ENCODE measurements at regions not wholly inside any gene's neighbourhood (a gene's known extent, or its start where the extent isn't known, plus 50 kb on each side); places are given as distances from the start of the nearest gene placed in this dataset.

DNA sequence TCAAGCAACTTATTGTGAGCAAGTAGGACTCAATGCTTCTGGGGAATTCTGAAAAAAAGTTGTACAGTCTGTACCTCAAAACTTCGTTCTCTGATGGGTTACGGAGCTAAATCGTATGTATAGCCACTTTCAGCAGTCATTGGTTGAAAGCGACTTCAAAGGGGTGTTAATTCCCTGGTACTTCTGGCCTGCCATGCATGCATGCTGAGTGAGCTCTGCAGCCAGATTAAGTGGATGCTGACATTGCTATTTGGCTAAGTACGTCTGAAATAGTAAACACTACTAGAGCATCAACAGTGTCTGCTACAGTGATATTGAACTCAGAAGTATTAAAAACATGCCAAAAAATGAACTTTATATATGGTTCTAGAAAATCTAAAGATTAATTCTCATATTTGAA, 1183.1 kb upstream of the PCDH20 start:
- Histone ChIP-seq H3K36me3 (ENCODE audit: insufficient read depth, low read depth, low read length) (no peaks in the 10 kb centered on the region), H3K4me3 (ENCODE audit: low read length) (no peak overlapping the region), H3K4me1 (ENCODE audit: insufficient read depth, low read length) (no peaks in the 10 kb centered on the region), H3K27ac (ENCODE audit: low read length) (no peak overlapping the region), H3K9me3 (ENCODE audit: insufficient read depth, low read depth, low read length) (no peaks in the 10 kb centered on the region), H3K9ac (ENCODE audit: low read depth, low read length) (no peak overlapping the region), H3K27me3 (ENCODE audit: insufficient read depth, low read length) (no peaks in the 10 kb centered on the region)

DNA sequence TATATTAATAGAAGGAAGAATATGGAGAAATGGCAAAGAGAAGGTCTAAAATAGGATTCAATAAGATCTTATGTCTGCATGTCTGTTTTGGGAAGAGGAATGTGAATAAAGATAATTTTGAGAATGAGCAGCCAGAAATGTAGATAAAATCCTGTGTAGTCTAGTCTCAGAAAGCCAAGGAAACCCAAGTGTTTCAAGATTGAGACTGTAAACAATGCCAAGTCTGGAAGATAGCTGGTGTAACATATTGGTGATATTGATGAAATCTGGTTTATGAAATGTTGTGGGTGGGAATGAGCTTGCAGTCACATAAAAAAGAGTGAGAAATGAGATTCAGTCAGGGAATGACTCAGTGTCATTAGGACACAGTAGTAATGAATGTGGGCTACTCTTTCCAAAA, 1180.3 kb upstream of the PCDH20 start:
- H3K9me3 ChIP-seq (ENCODE audit: insufficient read depth, low read depth, low read length): no peaks in the 10 kb centered on the region
- H3K27me3 ChIP-seq (ENCODE audit: insufficient read depth, low read length): no peaks in the 10 kb centered on the region
- no peaks in the 10 kb centered on the region for H3K36me3 ChIP-seq (ENCODE audit: insufficient read depth, low read depth, low read length)
- H3K4me3 ChIP-seq (ENCODE audit: low read length): no peak overlapping the region
- H3K9ac ChIP-seq (ENCODE audit: low read depth, low read length): no peak overlapping the region
- no peak overlapping the region for H3K27ac ChIP-seq (ENCODE audit: low read length)
- H3K4me1 ChIP-seq (ENCODE audit: insufficient read depth, low read length): no peaks in the 10 kb centered on the region

- Histone ChIP-seq H3K27ac (ENCODE audit: low read length) (no peak overlapping the region), H3K4me3 (ENCODE audit: low read length) (no peak overlapping the region), H3K4me1 (ENCODE audit: insufficient read depth, low read length) (no peaks in the 10 kb centered on the region), H3K36me3 (ENCODE audit: insufficient read depth, low read depth, low read length) (no peaks in the 10 kb centered on the region), H3K27me3 (ENCODE audit: insufficient read depth, low read length) (no peaks in the 10 kb centered on the region), H3K9me3 (ENCODE audit: insufficient read depth, low read depth, low read length) (no peaks in the 10 kb centered on the region), H3K9ac (ENCODE audit: low read depth, low read length) (no peak overlapping the region)
These were observed 1178.2 kb upstream of the PCDH20 start for GRCh38 chr13:62593804-62594203.

DNA sequence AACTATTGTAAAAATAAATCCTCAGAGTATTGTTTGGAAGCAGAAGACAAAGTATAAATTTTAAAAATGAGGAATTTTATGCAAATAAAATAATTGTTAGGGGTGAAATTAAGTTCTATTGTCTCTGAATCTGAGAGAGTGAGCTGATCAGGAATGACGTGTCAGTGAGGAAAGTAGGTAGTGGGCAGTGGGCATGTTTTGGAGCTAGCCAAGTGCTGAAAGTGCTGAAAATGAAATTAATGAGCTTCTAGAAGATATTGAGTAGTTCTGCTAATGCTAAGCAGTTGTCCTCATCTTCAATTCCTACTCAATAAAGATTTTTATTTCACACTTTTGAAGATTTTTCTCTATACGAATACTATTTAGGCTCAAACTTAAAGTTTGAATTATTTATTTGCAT, 1167.8 kb upstream of the PCDH20 start:
- Histone ChIP-seq H3K27ac (ENCODE audit: low read length) (no peak overlapping the region), H3K4me3 (ENCODE audit: low read length) (no peak overlapping the region), H3K9me3 (ENCODE audit: insufficient read depth, low read depth, low read length) (no peaks in the 10 kb centered on the region), H3K4me1 (ENCODE audit: insufficient read depth, low read length) (no peaks in the 10 kb centered on the region), H3K36me3 (ENCODE audit: insufficient read depth, low read depth, low read length) (no peaks in the 10 kb centered on the region), H3K27me3 (ENCODE audit: insufficient read depth, low read length) (no peaks in the 10 kb centered on the region), H3K9ac (ENCODE audit: low read depth, low read length) (no peak overlapping the region)

GRCh38 chr13:62578402-62578801, 1162.8 kb upstream of the PCDH20 start:
- H3K4me3 ChIP-seq (ENCODE audit: low read length): no peak overlapping the region
- no peaks in the 10 kb centered on the region for H3K4me1 ChIP-seq (ENCODE audit: insufficient read depth, low read length)
- H3K36me3 ChIP-seq (ENCODE audit: insufficient read depth, low read depth, low read length): no peaks in the 10 kb centered on the region
- no peaks in the 10 kb centered on the region for H3K27me3 ChIP-seq (ENCODE audit: insufficient read depth, low read length)
- no peak overlapping the region for H3K9ac ChIP-seq (ENCODE audit: low read depth, low read length)
- no peaks in the 10 kb centered on the region for H3K9me3 ChIP-seq (ENCODE audit: insufficient read depth, low read depth, low read length)
- no peak overlapping the region for H3K27ac ChIP-seq (ENCODE audit: low read length)

GRCh38 chr13:62564770-62565169, 1149.1 kb upstream of the PCDH20 start:
- Histone ChIP-seq H3K9me3 (ENCODE audit: insufficient read depth, low read depth, low read length) (no peaks in the 10 kb centered on the region), H3K4me1 (ENCODE audit: insufficient read depth, low read length) (no peaks in the 10 kb centered on the region), H3K36me3 (ENCODE audit: insufficient read depth, low read depth, low read length) (no peaks in the 10 kb centered on the region), H3K4me3 (ENCODE audit: low read length) (no peak overlapping the region), H3K27ac (ENCODE audit: low read length) (no peak overlapping the region), H3K27me3 (ENCODE audit: insufficient read depth, low read length) (no peaks in the 10 kb centered on the region), H3K9ac (ENCODE audit: low read depth, low read length) (no peak overlapping the region)

- Histone ChIP-seq H3K4me1 (ENCODE audit: insufficient read depth, low read length) (no peaks in the 10 kb centered on the region), H3K27me3 (ENCODE audit: insufficient read depth, low read length) (no peaks in the 10 kb centered on the region), H3K36me3 (ENCODE audit: insufficient read depth, low read depth, low read length) (no peaks in the 10 kb centered on the region), H3K9me3 (ENCODE audit: insufficient read depth, low read depth, low read length) (no peaks in the 10 kb centered on the region), H3K4me3 (ENCODE audit: low read length) (no peak overlapping the region), H3K27ac (ENCODE audit: low read length) (no peak overlapping the region), H3K9ac (ENCODE audit: low read depth, low read length) (no peak overlapping the region)
These were observed 1147.6 kb upstream of the PCDH20 start for GRCh38 chr13:62563251-62563650.

DNA sequence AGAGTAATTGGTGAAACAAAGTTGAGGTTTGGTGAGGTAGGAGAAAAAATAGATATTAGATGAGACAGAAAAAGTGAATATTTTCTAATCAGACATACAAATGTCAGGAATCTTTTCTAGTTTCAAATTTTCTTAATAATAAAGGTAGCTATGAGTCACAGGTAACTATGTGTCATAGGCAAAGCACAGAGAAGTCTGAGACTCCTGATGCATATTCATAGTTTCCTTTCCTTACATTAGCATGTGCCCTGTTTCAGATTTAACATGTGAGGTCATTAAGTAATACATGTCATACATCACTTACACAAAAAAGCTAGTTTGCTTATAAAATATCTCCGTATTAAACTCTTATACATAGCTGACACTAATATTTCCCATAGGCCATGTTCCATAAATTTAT, 1141.3 kb upstream of the PCDH20 start:
- no peak overlapping the region for H3K27ac ChIP-seq (ENCODE audit: low read length)
- H3K27me3 ChIP-seq (ENCODE audit: insufficient read depth, low read length): no peaks in the 10 kb centered on the region
- H3K9ac ChIP-seq (ENCODE audit: low read depth, low read length): no peak overlapping the region
- no peaks in the 10 kb centered on the region; the same call in 1 of the 2 replicates for H3K9me3 ChIP-seq (ENCODE audit: insufficient read depth, low read depth, low read length)
- no peak overlapping the region for H3K4me3 ChIP-seq (ENCODE audit: low read length)
- H3K36me3 ChIP-seq (ENCODE audit: insufficient read depth, low read depth, low read length): no peaks in the 10 kb centered on the region
- H3K4me1 ChIP-seq (ENCODE audit: insufficient read depth, low read length): no peaks in the 10 kb centered on the region

DNA sequence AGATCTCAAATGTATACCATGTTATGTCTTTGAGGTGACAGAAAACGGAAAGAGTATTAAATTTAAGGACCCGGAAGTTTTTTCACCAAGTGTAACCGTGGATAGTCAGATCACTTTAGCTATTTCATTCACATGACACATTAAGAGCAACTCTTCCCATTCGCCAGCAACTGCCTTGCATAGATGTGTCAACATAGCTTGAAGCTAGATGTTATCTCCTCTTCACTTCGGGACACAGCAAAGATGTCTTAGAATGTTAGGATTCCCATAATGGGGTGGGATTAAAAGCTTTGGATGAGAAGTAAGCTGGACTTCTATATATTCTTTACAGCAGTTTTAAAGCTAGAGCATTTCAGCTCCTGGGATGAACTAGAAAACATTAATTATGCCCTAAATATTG, 1135.9 kb upstream of the PCDH20 start:
- Histone ChIP-seq H3K9me3 (ENCODE audit: insufficient read depth, low read depth, low read length) (no peaks in the 10 kb centered on the region; the same call in 1 of the 2 replicates), H3K4me3 (ENCODE audit: low read length) (no peak overlapping the region), H3K9ac (ENCODE audit: low read depth, low read length) (no peak overlapping the region), H3K27me3 (ENCODE audit: insufficient read depth, low read length) (no peaks in the 10 kb centered on the region), H3K4me1 (ENCODE audit: insufficient read depth, low read length) (no peaks in the 10 kb centered on the region), H3K27ac (ENCODE audit: low read length) (no peak overlapping the region), H3K36me3 (ENCODE audit: insufficient read depth, low read depth, low read length) (no peaks in the 10 kb centered on the region)

DNA sequence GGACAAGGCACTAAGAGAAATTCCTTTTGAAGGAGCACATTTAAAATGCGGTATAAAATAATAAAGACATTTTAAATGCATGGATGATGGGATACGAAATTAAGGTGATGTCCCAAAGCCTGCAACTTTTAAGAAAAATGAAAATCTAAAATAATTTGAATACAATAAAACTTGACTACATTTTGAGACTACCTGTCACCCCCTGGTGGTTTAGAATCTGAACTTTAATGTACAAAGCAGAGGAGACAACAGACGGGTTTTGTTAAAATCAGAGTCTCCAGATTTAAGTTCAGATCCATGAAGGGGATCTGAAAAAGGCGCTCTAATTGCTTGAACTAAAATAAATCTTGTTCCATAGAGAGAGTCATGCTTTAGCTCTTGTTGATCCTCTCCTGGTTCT, 1129.3 kb upstream of the PCDH20 start:
- Histone ChIP-seq H3K27me3 (ENCODE audit: insufficient read depth, low read length) (no peaks in the 10 kb centered on the region), H3K36me3 (ENCODE audit: insufficient read depth, low read depth, low read length) (no peaks in the 10 kb centered on the region)

DNA sequence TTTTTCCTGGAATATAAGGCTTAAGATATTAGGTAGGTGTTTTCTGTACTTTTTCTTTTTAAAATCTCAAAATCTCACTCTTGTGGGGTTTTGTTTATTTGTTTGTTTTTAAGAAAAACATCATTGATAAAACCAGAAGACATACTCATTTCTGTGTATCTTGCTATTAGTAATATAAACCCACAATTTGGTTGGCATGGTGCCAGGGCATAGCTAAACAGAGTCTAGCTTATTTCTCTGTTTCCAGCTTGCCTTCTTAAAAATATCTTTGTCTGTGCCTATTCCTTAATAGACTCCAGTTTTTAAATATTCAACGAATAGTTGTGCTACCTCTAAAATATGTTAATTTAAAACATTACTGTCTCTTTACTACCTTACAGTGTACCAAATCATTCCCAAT, 1121.9 kb upstream of the PCDH20 start:
- H3K9ac ChIP-seq (ENCODE audit: low read depth, low read length): no peak overlapping the region
- H3K9me3 ChIP-seq (ENCODE audit: insufficient read depth, low read depth, low read length): no peaks in the 10 kb centered on the region
- no peaks in the 10 kb centered on the region for H3K27me3 ChIP-seq (ENCODE audit: insufficient read depth, low read length)
- no peak overlapping the region for H3K27ac ChIP-seq (ENCODE audit: low read length)
- H3K36me3 ChIP-seq (ENCODE audit: insufficient read depth, low read depth, low read length): no peaks in the 10 kb centered on the region
- H3K4me1 ChIP-seq (ENCODE audit: insufficient read depth, low read length): no peaks in the 10 kb centered on the region
- no peak overlapping the region for H3K4me3 ChIP-seq (ENCODE audit: low read length)

More for the DNA sequence above, 1129.3 kb upstream of the PCDH20 start:
- Histone ChIP-seq H3K9ac (ENCODE audit: low read depth, low read length) (no peak overlapping the region), H3K4me1 (ENCODE audit: insufficient read depth, low read length) (no peaks in the 10 kb centered on the region), H3K9me3 (ENCODE audit: insufficient read depth, low read depth, low read length) (no peaks in the 10 kb centered on the region), H3K27ac (ENCODE audit: low read length) (no peak overlapping the region), H3K4me3 (ENCODE audit: low read length) (no peak overlapping the region)

DNA sequence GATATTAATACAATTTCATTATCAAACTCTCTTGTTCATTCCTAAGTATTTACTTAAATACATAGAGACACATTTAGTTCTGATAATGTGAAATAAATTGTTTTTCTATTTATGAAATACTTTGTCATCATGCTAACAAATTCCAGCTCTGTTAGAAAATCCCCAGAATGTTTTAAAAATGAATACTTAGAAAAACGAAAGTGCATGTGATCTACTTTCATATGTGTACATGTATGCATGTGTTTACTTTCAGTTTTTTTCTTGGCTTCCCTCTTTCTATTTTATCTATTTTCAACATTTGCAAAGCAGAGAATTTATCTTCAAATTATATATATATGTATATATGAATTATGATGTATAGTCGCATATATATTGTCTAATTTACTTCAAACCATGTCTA, 1110.0 kb upstream of the PCDH20 start:
- H3K9ac ChIP-seq (ENCODE audit: low read depth, low read length): no peak overlapping the region
- no peaks in the 10 kb centered on the region for H3K4me1 ChIP-seq (ENCODE audit: insufficient read depth, low read length)
- no peaks in the 10 kb centered on the region for H3K27me3 ChIP-seq (ENCODE audit: insufficient read depth, low read length)
- no peaks in the 10 kb centered on the region for H3K9me3 ChIP-seq (ENCODE audit: insufficient read depth, low read depth, low read length)
- no peak overlapping the region for H3K4me3 ChIP-seq (ENCODE audit: low read length)
- no peaks in the 10 kb centered on the region for H3K36me3 ChIP-seq (ENCODE audit: insufficient read depth, low read depth, low read length)
- no peak overlapping the region for H3K27ac ChIP-seq (ENCODE audit: low read length)

DNA sequence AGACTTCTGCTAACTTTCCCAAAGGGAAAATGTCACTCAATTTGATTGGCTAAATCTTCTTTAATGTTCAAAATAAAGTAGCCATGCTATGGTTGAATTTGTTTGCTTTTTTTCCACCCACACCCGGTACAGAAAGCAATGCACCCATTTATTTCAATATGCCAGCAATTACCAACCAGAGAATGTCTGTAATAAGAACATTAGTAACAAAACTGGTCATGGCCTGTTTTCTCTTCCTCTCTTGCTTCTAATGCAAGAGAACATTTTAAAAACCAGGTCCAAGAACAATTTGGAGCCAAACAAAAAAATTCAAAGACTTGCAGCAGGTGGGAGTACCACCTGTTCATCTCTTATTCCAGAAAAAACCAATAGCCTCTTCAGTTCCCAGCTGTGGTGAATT, 1108.8 kb upstream of the PCDH20 start:
- Histone ChIP-seq H3K36me3 (ENCODE audit: insufficient read depth, low read depth, low read length) (no peaks in the 10 kb centered on the region), H3K9ac (ENCODE audit: low read depth, low read length) (no peak overlapping the region), H3K4me1 (ENCODE audit: insufficient read depth, low read length) (no peaks in the 10 kb centered on the region), H3K9me3 (ENCODE audit: insufficient read depth, low read depth, low read length) (no peaks in the 10 kb centered on the region), H3K4me3 (ENCODE audit: low read length) (no peak overlapping the region), H3K27me3 (ENCODE audit: insufficient read depth, low read length) (no peaks in the 10 kb centered on the region), H3K27ac (ENCODE audit: low read length) (no peak overlapping the region)
